Fibroblast of lung (primary cell): ENCODE measurements at regions not wholly inside any gene's neighbourhood (a gene's known extent, or its start where the extent isn't known, plus 50 kb on each side); places are given as distances from the start of the nearest gene placed in this dataset.
"Not testable (repeated sequence)": the region's sequence is repeated elsewhere in the genome, so short reads cannot be mapped to it uniquely, and the experiment has no call there.

Source experiments
- CTCF ChIP-seq, 2 donors: IDR thresholded peaks in 1 of 2; conservative IDR thresholded peaks in 1 of 2; 1 replicate in 1 of 2; 2 replicates in 1 of 2; pipeline ENCODE4 v1.5.1; 2011 to 2012; ENCODE audit warnings: low read length in 2 of 2, control low read depth in 1 of 2, inconsistent platforms in 1 of 2, low read depth in 1 of 2, mild to moderate bottlenecking in 1 of 2
- EZH2 ChIP-seq: IDR thresholded peaks from 2 replicates; pipeline ENCODE4 v1.5.1; 2012; ENCODE audit warnings: low read length, control low read depth, mild to moderate bottlenecking; ENCODE audit errors: missing control alignments

GRCh38 chr15:32508081-32508480 lies 52.6 kb upstream of the GOLGA8O start:
- not testable (repeated sequence) for TF ChIP-seq CTCF (conservative IDR thresholded peaks at IDR 0.05 in 1 of 2, IDR thresholded peaks at IDR 0.05 in 1 of 2; ENCODE audit: low read depth in 1 of 2, low read length in 2 of 2); EZH2
